ENCODE measurements at regions not wholly inside any gene's neighbourhood (a gene's known extent, or its start where the extent isn't known, plus 50 kb on each side); places are given as distances from the start of the nearest gene placed in this dataset.

GRCh38 chr22:25368271-25368670 is 148.8 kb downstream of the CRYBB2 start:
- H2BK20ac ChIP-seq (ENCODE audit: low read depth, low read length), result no peak overlapping the region
- 0 out of 4 replicates have a peak overlapping the region, but pooled peaks of 1 of the 2 experiments have one; percentile 9 for H4K8ac ChIP-seq (ENCODE audit: low read depth in 2 of 2, low read length in 2 of 2)
- H3K4me1 ChIP-seq (ENCODE audit: control insufficient read depth, insufficient read depth, low read length), result peaks cover 13% of the 10 kb centered on the region; the same call in 1 of the 2 replicates
- H3K4ac ChIP-seq (ENCODE audit: low read depth, low read length), result no peak overlapping the region
- H3K23ac ChIP-seq (ENCODE audit: low read depth, low read length), result no peak overlapping the region
- intact Hi-C loops (cut with micrococcal nuclease) (loop anchor here (2.0 kb wide), 1 partner anchor 35 kb away; no protein-coding TSS in a partner anchor), dilution Hi-C loops (cut with HindIII; ENCODE audit: low sequenced_read_pairs, unreplicated experiment) (no loop called here), in situ Hi-C loops (cut with MboI; ENCODE audit: low sequenced_read_pairs) (no loop called here)
- peaks cover 40% of the 10 kb centered on the region for H4K20me1 ChIP-seq (ENCODE audit: insufficient read depth, low read length)
- H2BK120ac ChIP-seq (ENCODE audit: low read depth, low read length), result no peak overlapping the region
- H3K56ac ChIP-seq (ENCODE audit: extremely low read depth, insufficient read depth, low read length), result no peak overlapping the region
- TF ChIP-seq BHLHE40 (IDR thresholded peaks at IDR 0.05; ENCODE audit: low read depth, low read length), result no peak
- CTCF ChIA-PET, result interaction anchor here (0.5 kb wide), 1 partner anchor 12 kb away, joined by 4 read pairs; no protein-coding TSS in a partner anchor
- no peak overlapping the region for H3K4me3 ChIP-seq (ENCODE audit: insufficient read depth, low read depth, low read length)
- peaks cover 9 to 45% of the 10 kb centered on the region in 2 experiments for H3K79me1 ChIP-seq (ENCODE audit: low read depth in 1 of 2, low read length in 2 of 2)
- H2BK5ac ChIP-seq (ENCODE audit: low read depth, low read length, poor library complexity, severe bottlenecking), result no peak overlapping the region
- no peak overlapping the region for H4K5ac ChIP-seq (ENCODE audit: low read depth, low read length)
- no peaks in the 10 kb centered on the region for H3K9me3 ChIP-seq (ENCODE audit: control insufficient read depth, insufficient read depth, low read length)
- no peak overlapping the region for H3K27ac ChIP-seq (ENCODE audit: insufficient read depth, low read length)
- peak overlapping the region; percentile 54 for H2AFZ ChIP-seq (replicated peaks; ENCODE audit: low read length, poor library complexity)
- POLR2A ChIA-PET (ENCODE audit: unreplicated experiment), result interaction anchor here (0.6 kb wide), 1 partner anchor 30 kb away, joined by 4 read pairs; no protein-coding TSS in a partner anchor
- ATAC-seq (ENCODE audit: low read depth), result peak; percentile 74
- peak; percentile 77 for DNase-seq
- H3K18ac ChIP-seq (ENCODE audit: low read depth, low read length), result no peak overlapping the region
- peaks cover 10% of the 10 kb centered on the region; the same call in 1 of the 2 replicates for H3K36me3 ChIP-seq (ENCODE audit: control insufficient read depth, insufficient read depth, low read length)
- no peaks in the 10 kb centered on the region for H3K27me3 ChIP-seq (ENCODE audit: control insufficient read depth, insufficient read depth, low read length)
- BruUV-seq (replicated peaks), result no TSS peak
- H2AK9ac ChIP-seq (replicated peaks; ENCODE audit: low read depth, low read length, poor library complexity), result peak overlapping the region; percentile 52
- H3K9ac ChIP-seq (ENCODE audit: low read depth, low read length), result no peak overlapping the region
- 0 out of 2 replicates have a peak overlapping the region, but pooled peaks have one; percentile 3 for H2AK5ac ChIP-seq (ENCODE audit: low read depth, low read length)
- no peak overlapping the region for H2BK15ac ChIP-seq (ENCODE audit: low read depth, low read length)
- H3K4me2 ChIP-seq (ENCODE audit: low read depth, low read length), result no peak overlapping the region
- H4K91ac ChIP-seq (ENCODE audit: insufficient read depth, low read depth, low read length), result no peak overlapping the region
- 46% methylated on average over 2 of the region's 5 CpGs; no CpG with 5 or more reads in 1 of the 2 experiments for WGBS, 2 experiments (ENCODE audit: extremely low coverage in 2 of 2, insufficient read length in 1 of 2)
- no peak overlapping the region for H3K14ac ChIP-seq (replicated peaks; ENCODE audit: low read depth, low read length)
- H3K9me1 ChIP-seq (ENCODE audit: insufficient read depth, low read length), result peaks cover 11% of the 10 kb centered on the region; the same call in 1 of the 2 replicates

Data from IMR-90 (cell line).